ENCODE measurements at regions not wholly inside any gene's neighbourhood (a gene's known extent, or its start where the extent isn't known, plus 50 kb on each side); places are given as distances from the start of the nearest gene placed in this dataset.
A peak's percentile ranks its signal among the peaks of the same experiment; 100 is the strongest.

DNA sequence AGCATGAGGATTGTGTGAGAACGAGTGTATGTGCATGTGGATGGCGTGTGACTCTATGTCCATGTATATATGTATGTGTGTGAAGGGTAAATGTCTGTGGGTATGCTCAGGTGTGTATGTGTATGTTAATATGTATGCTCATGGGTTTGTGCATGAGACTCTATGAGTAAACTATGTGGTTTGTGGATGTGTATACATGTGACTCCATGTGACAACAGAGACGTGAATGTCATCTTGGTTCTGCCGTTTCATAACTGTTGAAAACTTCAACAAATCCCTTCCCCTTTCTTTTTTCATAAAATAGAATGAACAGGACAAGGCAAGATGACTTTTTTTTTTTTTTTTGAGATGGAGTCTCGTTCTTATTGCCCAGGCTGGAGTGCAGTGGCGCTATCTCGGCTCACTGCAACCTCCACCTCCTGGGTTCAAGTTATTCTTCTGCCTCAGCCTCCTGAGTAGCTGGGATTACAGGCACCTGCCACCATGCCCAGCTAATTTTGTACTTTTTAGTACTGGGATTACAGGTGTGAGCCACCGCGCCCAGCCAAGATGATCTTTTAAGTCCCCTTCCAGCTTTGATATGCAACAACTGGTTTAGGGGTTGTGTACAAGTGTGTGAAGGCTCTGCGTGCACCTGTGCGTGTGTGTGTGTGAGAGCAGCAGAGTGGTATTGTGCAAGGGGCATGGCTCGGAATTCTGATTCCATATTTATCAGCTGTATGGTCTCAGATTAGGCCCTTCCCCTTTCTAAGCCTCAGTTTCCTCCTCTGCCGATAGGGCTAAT, 106.3 kb downstream of the EBNA1BP2 start:
- no peak for DNase-seq (ENCODE audit: unreplicated experiment)
- no TSS peak for BruUV-seq (replicated peaks)
- H3K4me1 Mint-ChIP-seq (ENCODE audit: insufficient read depth, unreplicated experiment) = no peaks in the 10 kb centered on the region
- ChIA-PET POLR2A (interaction anchor here (1.0 to 2.0 kb wide), 5 partner anchors 16 to 153 kb away, joined by 3 to 7 read pairs (median 5); no protein-coding TSS in a partner anchor), CTCF (interaction anchor here (0.5 to 2.8 kb wide), 9 partner anchors 8 to 288 kb away, joined by 3 to 36 read pairs (median 4); no protein-coding TSS in a partner anchor)
- no peak overlapping the region for H3K27ac Mint-ChIP-seq (ENCODE audit: low read depth, unreplicated experiment)
- no peaks in the 10 kb centered on the region for H3K36me3 Mint-ChIP-seq (ENCODE audit: insufficient read depth, unreplicated experiment)
- no peaks in the 10 kb centered on the region for H3K9me3 Mint-ChIP-seq (ENCODE audit: unreplicated experiment)
- no peak overlapping the region for H3K4me3 Mint-ChIP-seq (ENCODE audit: unreplicated experiment)
- intact Hi-C loops (cut with micrococcal nuclease) = no loop called here
- TF ChIP-seq, protein P1, sequence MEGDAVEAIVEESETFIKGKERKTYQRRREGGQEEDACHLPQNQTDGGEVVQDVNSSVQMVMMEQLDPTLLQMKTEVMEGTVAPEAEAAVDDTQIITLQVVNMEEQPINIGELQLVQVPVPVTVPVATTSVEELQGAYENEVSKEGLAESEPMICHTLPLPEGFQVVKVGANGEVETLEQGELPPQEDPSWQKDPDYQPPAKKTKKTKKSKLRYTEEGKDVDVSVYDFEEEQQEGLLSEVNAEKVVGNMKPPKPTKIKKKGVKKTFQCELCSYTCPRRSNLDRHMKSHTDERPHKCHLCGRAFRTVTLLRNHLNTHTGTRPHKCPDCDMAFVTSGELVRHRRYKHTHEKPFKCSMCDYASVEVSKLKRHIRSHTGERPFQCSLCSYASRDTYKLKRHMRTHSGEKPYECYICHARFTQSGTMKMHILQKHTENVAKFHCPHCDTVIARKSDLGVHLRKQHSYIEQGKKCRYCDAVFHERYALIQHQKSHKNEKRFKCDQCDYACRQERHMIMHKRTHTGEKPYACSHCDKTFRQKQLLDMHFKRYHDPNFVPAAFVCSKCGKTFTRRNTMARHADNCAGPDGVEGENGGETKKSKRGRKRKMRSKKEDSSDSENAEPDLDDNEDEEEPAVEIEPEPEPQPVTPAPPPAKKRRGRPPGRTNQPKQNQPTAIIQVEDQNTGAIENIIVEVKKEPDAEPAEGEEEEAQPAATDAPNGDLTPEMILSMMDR (IDR thresholded peaks at IDR 0.05; ENCODE audit: unreplicated experiment) = no peak
- H3K27me3 Mint-ChIP-seq (ENCODE audit: insufficient read depth, unreplicated experiment) = no peaks in the 10 kb centered on the region

GRCh38 chr1:43065191-43065590, 106.5 kb upstream of the SLC2A1 start:
- POLR2A ChIA-PET = interaction anchor here (1.0 to 2.0 kb wide), 8 partner anchors 9 to 152 kb away, joined by 3 to 7 read pairs (median 4); no protein-coding TSS in a partner anchor
- CTCF ChIA-PET = interaction anchor here (0.7 to 2.8 kb wide), 7 partner anchors 9 to 287 kb away, joined by 3 to 36 read pairs (median 7); no protein-coding TSS in a partner anchor
- TF ChIP-seq, protein P1 (IDR thresholded peaks at IDR 0.05; ENCODE audit: unreplicated experiment) = no peak

DNA sequence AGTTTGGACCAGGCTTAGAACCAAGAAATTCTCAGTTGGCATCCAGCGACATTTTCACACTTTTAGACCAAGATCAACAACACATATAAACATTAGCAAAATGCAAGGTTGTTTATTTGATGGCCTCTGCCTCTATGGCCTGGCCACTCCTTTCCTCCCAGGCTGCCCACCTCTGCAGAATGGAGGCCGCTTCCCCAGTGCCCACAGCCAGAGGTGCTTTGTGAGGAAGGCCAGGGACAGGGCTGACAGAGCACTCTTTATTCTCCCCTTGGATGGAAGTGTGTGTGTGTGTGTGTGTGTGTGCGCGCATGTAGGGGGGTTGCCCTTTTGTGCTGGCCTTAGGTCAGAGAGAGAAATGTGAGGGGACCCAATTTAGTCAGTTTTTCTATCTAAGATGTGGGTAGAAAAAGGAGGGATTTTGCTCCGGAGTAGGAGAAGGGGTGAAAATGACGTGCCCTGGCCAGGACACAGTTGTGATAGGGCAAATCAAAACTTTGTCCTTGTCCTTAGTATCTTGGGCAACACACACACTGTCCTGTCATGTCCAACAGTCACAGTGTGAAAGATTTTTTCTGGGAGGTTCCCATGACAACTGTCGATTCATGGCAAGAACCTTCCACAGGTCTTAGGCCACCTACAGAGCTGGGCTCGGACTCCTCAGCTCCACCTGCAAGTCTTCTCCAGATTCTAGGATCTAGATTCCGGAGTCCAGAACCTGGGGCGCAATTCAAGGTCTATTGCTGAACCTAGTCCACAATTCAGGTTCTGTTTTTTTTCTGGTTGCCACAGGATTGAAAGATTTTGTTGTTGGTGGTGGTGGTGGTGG, 104.9 kb upstream of the SLC2A1 start:
- no peaks in the 10 kb centered on the region for H3K9me3 Mint-ChIP-seq (ENCODE audit: unreplicated experiment)

More at GRCh38 chr1:43065191-43065590, 106.5 kb upstream of the SLC2A1 start:
- Mint-ChIP-seq H3K27me3 (ENCODE audit: insufficient read depth, unreplicated experiment) (no peaks in the 10 kb centered on the region), H3K36me3 (ENCODE audit: insufficient read depth, unreplicated experiment) (no peaks in the 10 kb centered on the region), H3K4me3 (ENCODE audit: unreplicated experiment) (no peak overlapping the region), H3K4me1 (ENCODE audit: insufficient read depth, unreplicated experiment) (no peaks in the 10 kb centered on the region), H3K9me3 (ENCODE audit: unreplicated experiment) (no peaks in the 10 kb centered on the region), H3K27ac (ENCODE audit: low read depth, unreplicated experiment) (no peak overlapping the region)
- BruUV-seq (replicated peaks) = no TSS peak
- peak; percentile 81 for DNase-seq (ENCODE audit: unreplicated experiment)
- intact Hi-C loops (cut with micrococcal nuclease) = no loop called here

More for the DNA sequence above, 104.9 kb upstream of the SLC2A1 start:
- Mint-ChIP-seq H3K4me1 (ENCODE audit: insufficient read depth, unreplicated experiment) (no peaks in the 10 kb centered on the region), H3K4me3 (ENCODE audit: unreplicated experiment) (no peak overlapping the region), H3K27ac (ENCODE audit: low read depth, unreplicated experiment) (no peak overlapping the region), H3K27me3 (ENCODE audit: insufficient read depth, unreplicated experiment) (no peaks in the 10 kb centered on the region), H3K36me3 (ENCODE audit: insufficient read depth, unreplicated experiment) (no peaks in the 10 kb centered on the region)
- TF ChIP-seq, protein P1 (IDR thresholded peaks at IDR 0.05; ENCODE audit: unreplicated experiment) = no peak
- ChIA-PET POLR2A (interaction anchor here (0.8 to 1.4 kb wide), 4 partner anchors 10 to 128 kb away, joined by 3 to 7 read pairs (median 3); no protein-coding TSS in a partner anchor), CTCF (interaction anchor here (0.7 to 2.8 kb wide), 8 partner anchors 10 to 286 kb away, joined by 3 to 36 read pairs (median 6); no protein-coding TSS in a partner anchor)
- no peak for DNase-seq (ENCODE audit: unreplicated experiment)
- intact Hi-C loops (cut with micrococcal nuclease) = no loop called here
- no TSS peak for BruUV-seq (replicated peaks)
